ENCODE measurements at regions not wholly inside any gene's neighbourhood (a gene's known extent, or its start where the extent isn't known, plus 50 kb on each side); places are given as distances from the start of the nearest gene placed in this dataset.
"Not testable (repeated sequence)": the region's sequence is repeated elsewhere in the genome, so short reads cannot be mapped to it uniquely, and the experiment has no call there.

- no peak for DNase-seq
Observed at GRCh38 chr4:124455671-124456070, 256.9 kb downstream of the ANKRD50 start.

- DNase-seq: no peak
Observed at GRCh38 chr4:124459196-124459940, 253.2 kb downstream of the ANKRD50 start.

- no peak for DNase-seq
Observed at GRCh38 chr4:124459941-124460310, 252.6 kb downstream of the ANKRD50 start.

GRCh38 chr4:124461592-124461991 lies 250.9 kb downstream of the ANKRD50 start:
- DNase-seq: not testable (repeated sequence)

- DNase-seq: no peak
Observed at GRCh38 chr4:124462954-124463828, 249.3 kb downstream of the ANKRD50 start.

GRCh38 chr4:124464836-124465235 lies 247.7 kb downstream of the ANKRD50 start:
- no peak for DNase-seq

- DNase-seq: no peak
Observed at GRCh38 chr4:124468360-124468759, 244.2 kb downstream of the ANKRD50 start.

GRCh38 chr4:124469981-124470380 lies 242.6 kb downstream of the ANKRD50 start:
- no peak for DNase-seq

GRCh38 chr4:124478470-124478869 lies 234.1 kb downstream of the ANKRD50 start:
- no peak for DNase-seq

- no peak for DNase-seq
Observed at GRCh38 chr4:124480061-124480460, 232.5 kb downstream of the ANKRD50 start.

- DNase-seq: no peak
Observed at GRCh38 chr4:124481123-124481522, 231.4 kb downstream of the ANKRD50 start.

- no peak for DNase-seq
Observed at GRCh38 chr4:124483048-124483906, 229.3 kb downstream of the ANKRD50 start.

GRCh38 chr4:124484008-124484407 lies 228.5 kb downstream of the ANKRD50 start:
- no peak for DNase-seq

- no peak for DNase-seq
Observed at GRCh38 chr4:124484940-124485339, 227.6 kb downstream of the ANKRD50 start.

- no peak for DNase-seq
Observed at GRCh38 chr4:124486423-124486822, 226.1 kb downstream of the ANKRD50 start.

- DNase-seq: no peak
Observed at GRCh38 chr4:124487651-124488050, 224.9 kb downstream of the ANKRD50 start.

GRCh38 chr4:124491361-124492145 lies 221.0 kb downstream of the ANKRD50 start:
- DNase-seq: no peak

GRCh38 chr4:124499261-124499660 lies 213.3 kb downstream of the ANKRD50 start:
- DNase-seq: no peak

GRCh38 chr4:124501576-124501975 lies 211.0 kb downstream of the ANKRD50 start:
- DNase-seq: no peak

GRCh38 chr4:124504431-124504830 lies 208.1 kb downstream of the ANKRD50 start:
- DNase-seq: no peak

GRCh38 chr4:124505211-124505610 lies 207.3 kb downstream of the ANKRD50 start:
- DNase-seq: no peak

GRCh38 chr4:124509151-124509550 lies 203.4 kb downstream of the ANKRD50 start:
- no peak for DNase-seq

All from CD4-positive, alpha-beta T cell treated with Interleukin-4 for 1 hour (primary cell).